Smooth muscle cell (in vitro differentiated cells): ENCODE measurements at regions not wholly inside any gene's neighbourhood (a gene's known extent, or its start where the extent isn't known, plus 50 kb on each side); places are given as distances from the start of the nearest gene placed in this dataset.

ENCODE experiments used
- DNase-seq: peaks from one replicate; lab custom pipeline; 2025; ENCODE audit not compliant: unreplicated experiment; lab: John Stamatoyannopoulos, UW
- H2AFZ ChIP-seq: fragments of 200-600 bp; sonication (generic); 2 replicates; pipeline ENCODE4 v1.6.0; 2016; ENCODE audit warnings: antibody characterized with exemption, low read depth, mild to moderate bottlenecking
- H3F3A ChIP-seq: fragments of 200-600 bp; sonication (generic); 2 replicates; pipeline ENCODE4 v1.6.0; 2017; ENCODE audit warnings: antibody characterized with exemption, low read depth
- H3K27ac ChIP-seq: fragments of 200-600 bp; sonication (generic); 2 replicates; pipeline ENCODE4 v1.5.1; 2016; ENCODE audit warnings: low read depth, mild to moderate bottlenecking
- H3K27me3 ChIP-seq: fragments of 200-600 bp; sonication (generic); 2 replicates; pipeline ENCODE4 v1.6.1; 2016; ENCODE audit warnings: low read depth, mild to moderate bottlenecking
- H3K36me3 ChIP-seq: fragments of 200-600 bp; sonication (generic); 2 replicates; pipeline ENCODE4 v1.5.1; 2016; ENCODE audit warnings: low read depth
- H3K4me1 ChIP-seq: fragments of 200-600 bp; sonication (generic); 2 replicates; pipeline ENCODE4 v1.5.1; 2016; ENCODE audit warnings: low read depth
- H3K4me2 ChIP-seq: fragments of 200-600 bp; sonication (generic); 2 replicates; pipeline ENCODE4 v1.6.0; 2016; ENCODE audit warnings: mild to moderate bottlenecking
- H3K4me3 ChIP-seq: fragments of 200-600 bp; sonication (generic); 2 replicates; pipeline ENCODE4 v1.5.1; 2016; ENCODE audit warnings: mild to moderate bottlenecking
- H3K79me2 ChIP-seq: fragments of 200-600 bp; sonication (generic); 2 replicates; pipeline ENCODE4 v1.6.0; 2016; ENCODE audit warnings: low read depth, mild to moderate bottlenecking
- H3K9ac ChIP-seq: fragments of 200-600 bp; sonication (generic); 2 replicates; pipeline ENCODE4 v1.6.0; 2016; ENCODE audit warnings: low read depth
- H3K9me3 ChIP-seq: fragments of 200-600 bp; sonication (generic); replicated peaks from 2 replicates; pipeline ENCODE4 v1.5.1; 2016; ENCODE audit warnings: low read depth
- H4K20me1 ChIP-seq: fragments of 200-600 bp; sonication (generic); 2 replicates; pipeline ENCODE4 v1.6.0; 2016; ENCODE audit warnings: low read depth
- WGBS: methylation state at CpG from one replicate; pipeline ENCODE4 v1.1.7; 2016; ENCODE audit warnings: low lambda C conversion rate; 5-methylcytosine and 5-hydroxymethylcytosine counted together
- TF ChIP-seq, protein P1 (sequence below): fragments of 200-600 bp; sonication (generic); IDR thresholded peaks from 2 replicates; pipeline ENCODE4 v1.5.1; 2017; ENCODE audit warnings: borderline replicate concordance, mild to moderate bottlenecking, antibody characterized with exemption; ENCODE audit not compliant: insufficient read depth, poor library complexity, severe bottlenecking

DNA sequence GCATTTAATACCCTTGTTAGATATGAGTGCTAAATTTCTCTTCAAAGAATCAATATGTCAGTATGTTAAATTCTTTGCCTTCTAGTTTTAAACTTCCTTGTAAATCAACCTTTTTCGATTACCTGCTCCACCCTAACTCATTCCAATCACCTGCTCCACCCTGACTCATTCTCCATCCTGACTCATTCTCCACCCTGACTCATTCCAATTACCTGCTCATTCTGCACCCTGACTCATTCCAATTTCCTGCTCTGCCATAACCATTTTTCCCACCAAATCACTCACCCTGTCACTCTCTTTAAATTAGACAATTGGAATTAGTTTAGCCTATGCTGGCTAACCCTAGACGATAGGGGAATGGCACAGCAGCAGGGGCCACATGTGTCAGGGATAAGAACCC is 519.5 kb upstream of the LRRC4C start:
- WGBS = 81% methylated on average over 2 of the region's 2 CpGs
- Histone ChIP-seq H3K4me1 (no peaks in the 10 kb centered on the region), H2AFZ (no peak overlapping the region), H3F3A (no peaks in the 10 kb centered on the region), H3K27me3 (no peaks in the 10 kb centered on the region), H3K27ac (peak overlapping the region; percentile 28), H3K36me3 (no peaks in the 10 kb centered on the region), H4K20me1 (no peaks in the 10 kb centered on the region), H3K9ac (no peak overlapping the region), H3K4me2 (no peak overlapping the region), H3K9me3 (no peaks in the 10 kb centered on the region), H3K4me3 (no peak overlapping the region), H3K79me2 (no peaks in the 10 kb centered on the region)
- DNase-seq = no peak
- TF ChIP-seq, protein P1, sequence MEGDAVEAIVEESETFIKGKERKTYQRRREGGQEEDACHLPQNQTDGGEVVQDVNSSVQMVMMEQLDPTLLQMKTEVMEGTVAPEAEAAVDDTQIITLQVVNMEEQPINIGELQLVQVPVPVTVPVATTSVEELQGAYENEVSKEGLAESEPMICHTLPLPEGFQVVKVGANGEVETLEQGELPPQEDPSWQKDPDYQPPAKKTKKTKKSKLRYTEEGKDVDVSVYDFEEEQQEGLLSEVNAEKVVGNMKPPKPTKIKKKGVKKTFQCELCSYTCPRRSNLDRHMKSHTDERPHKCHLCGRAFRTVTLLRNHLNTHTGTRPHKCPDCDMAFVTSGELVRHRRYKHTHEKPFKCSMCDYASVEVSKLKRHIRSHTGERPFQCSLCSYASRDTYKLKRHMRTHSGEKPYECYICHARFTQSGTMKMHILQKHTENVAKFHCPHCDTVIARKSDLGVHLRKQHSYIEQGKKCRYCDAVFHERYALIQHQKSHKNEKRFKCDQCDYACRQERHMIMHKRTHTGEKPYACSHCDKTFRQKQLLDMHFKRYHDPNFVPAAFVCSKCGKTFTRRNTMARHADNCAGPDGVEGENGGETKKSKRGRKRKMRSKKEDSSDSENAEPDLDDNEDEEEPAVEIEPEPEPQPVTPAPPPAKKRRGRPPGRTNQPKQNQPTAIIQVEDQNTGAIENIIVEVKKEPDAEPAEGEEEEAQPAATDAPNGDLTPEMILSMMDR = no peak

DNA sequence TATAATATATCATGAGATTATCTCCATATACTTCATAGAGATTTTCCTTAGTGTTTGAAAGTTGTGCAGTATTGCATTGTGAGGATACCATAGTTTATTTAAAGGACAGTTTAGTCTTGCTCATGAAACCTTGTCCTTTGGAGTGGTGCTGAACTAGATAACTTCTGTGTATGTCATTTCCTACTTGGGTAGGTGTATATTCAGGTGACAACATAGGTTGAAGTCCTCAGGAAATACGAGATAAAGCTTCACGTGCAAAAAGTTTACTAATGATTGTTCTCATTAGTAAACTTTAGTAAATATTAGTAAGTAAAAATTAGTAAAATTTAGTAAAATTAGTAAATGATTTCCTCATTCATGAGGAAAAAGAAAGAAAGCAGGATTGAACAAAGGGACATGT is 521.3 kb upstream of the LRRC4C start:
- no peaks in the 10 kb centered on the region for H3K27me3 ChIP-seq
- no peaks in the 10 kb centered on the region for H3K9me3 ChIP-seq
- H4K20me1 ChIP-seq = no peaks in the 10 kb centered on the region
- no peak overlapping the region for H3K4me2 ChIP-seq
- no peak overlapping the region for H3K4me3 ChIP-seq
- no peak for DNase-seq
- 93% methylated on average over 2 of the region's 2 CpGs for WGBS
- H3K79me2 ChIP-seq = no peaks in the 10 kb centered on the region
- H2AFZ ChIP-seq = no peak overlapping the region
- TF ChIP-seq, protein P1 = no peak
- no peaks in the 10 kb centered on the region for H3F3A ChIP-seq
- H3K36me3 ChIP-seq = no peaks in the 10 kb centered on the region
- no peak overlapping the region for H3K9ac ChIP-seq
- H3K4me1 ChIP-seq = no peaks in the 10 kb centered on the region
- H3K27ac ChIP-seq = no peak overlapping the region

DNA sequence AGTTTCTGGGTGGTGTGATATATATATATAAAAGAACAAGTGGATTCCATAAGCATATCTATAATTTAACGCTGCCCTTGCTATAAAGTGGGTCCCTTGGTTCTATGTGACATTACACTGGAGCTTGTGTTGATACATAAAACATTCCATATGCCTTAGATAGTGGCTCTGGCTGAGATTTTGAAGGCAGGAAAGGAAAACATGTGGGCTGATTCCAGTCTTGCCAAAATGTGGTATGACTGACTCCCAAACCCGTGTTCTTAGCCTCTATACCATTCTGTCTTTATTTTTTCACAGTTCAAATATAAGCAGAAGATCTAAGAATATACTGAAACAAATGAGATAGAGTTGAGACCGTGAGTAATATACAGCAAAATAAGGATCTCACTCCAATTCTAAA is 522.8 kb upstream of the LRRC4C start:
- TF ChIP-seq, protein P1 = no peak
- no peak for DNase-seq
- Histone ChIP-seq H2AFZ (no peak overlapping the region), H3K27ac (no peak overlapping the region), H3K27me3 (no peaks in the 10 kb centered on the region), H3K36me3 (no peaks in the 10 kb centered on the region), H3K4me1 (no peaks in the 10 kb centered on the region), H3K79me2 (no peaks in the 10 kb centered on the region), H4K20me1 (no peaks in the 10 kb centered on the region), H3K9me3 (no peaks in the 10 kb centered on the region), H3K4me3 (no peak overlapping the region), H3F3A (no peaks in the 10 kb centered on the region), H3K9ac (no peak overlapping the region), H3K4me2 (no peak overlapping the region)
- WGBS = 99% methylated on average over 3 of the region's 3 CpGs

DNA sequence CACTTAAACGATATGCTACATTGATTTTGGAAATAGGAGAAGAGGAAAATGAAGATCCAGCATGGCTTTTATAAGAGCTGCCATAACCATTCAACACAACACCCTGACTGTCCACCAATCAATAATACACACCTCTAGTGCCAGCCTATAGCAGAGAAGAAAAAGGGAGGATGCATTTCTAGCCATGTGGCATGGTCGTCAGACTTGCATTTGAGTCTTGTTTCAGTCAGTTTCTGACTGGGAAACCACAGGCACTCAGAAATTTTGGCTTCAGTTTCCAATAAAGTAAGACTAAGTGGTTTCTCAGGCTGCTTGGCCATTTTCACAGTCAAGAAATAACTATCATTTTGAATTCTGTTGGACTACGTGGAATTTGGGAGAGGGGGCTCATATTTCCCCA is 523.5 kb upstream of the LRRC4C start:
- 83% methylated on average over 3 of the region's 3 CpGs for WGBS
- H3F3A ChIP-seq = no peaks in the 10 kb centered on the region
- no peak overlapping the region for H3K27ac ChIP-seq
- no peak for DNase-seq
- no peaks in the 10 kb centered on the region for H3K27me3 ChIP-seq
- no peak overlapping the region for H3K4me2 ChIP-seq
- H3K9me3 ChIP-seq = no peaks in the 10 kb centered on the region
- H3K79me2 ChIP-seq = no peaks in the 10 kb centered on the region
- no peak overlapping the region for H2AFZ ChIP-seq
- no peak overlapping the region for H3K4me3 ChIP-seq
- no peaks in the 10 kb centered on the region for H3K36me3 ChIP-seq
- no peak overlapping the region for H3K9ac ChIP-seq
- TF ChIP-seq, protein P1 = no peak
- H4K20me1 ChIP-seq = no peaks in the 10 kb centered on the region
- H3K4me1 ChIP-seq = no peaks in the 10 kb centered on the region
